HG03439 (cell line): ENCODE measurements at regions not wholly inside any gene's neighbourhood (a gene's known extent, or its start where the extent isn't known, plus 50 kb on each side); places are given as distances from the start of the nearest gene placed in this dataset.

Experiments used
- ATAC-seq: cut with Tn5 transposase; IDR thresholded peaks from one replicate; pipeline ENCODE4 v1.9.1; 2021; ENCODE audit warnings: mild to moderate bottlenecking, moderate library complexity; ENCODE audit not compliant: unreplicated experiment

GRCh38 chr3:113094337-113095221, 103.8 kb downstream of the GTPBP8 start:
- no peak for ATAC-seq

GRCh38 chr3:113096188-113096892, 105.6 kb downstream of the GTPBP8 start:
- ATAC-seq, result no peak

- no peak for ATAC-seq
Observed at GRCh38 chr3:113097960-113098447, 107.2 kb downstream of the GTPBP8 start.

GRCh38 chr3:113100063-113100462, 109.3 kb downstream of the GTPBP8 start:
- no peak for ATAC-seq

DNA sequence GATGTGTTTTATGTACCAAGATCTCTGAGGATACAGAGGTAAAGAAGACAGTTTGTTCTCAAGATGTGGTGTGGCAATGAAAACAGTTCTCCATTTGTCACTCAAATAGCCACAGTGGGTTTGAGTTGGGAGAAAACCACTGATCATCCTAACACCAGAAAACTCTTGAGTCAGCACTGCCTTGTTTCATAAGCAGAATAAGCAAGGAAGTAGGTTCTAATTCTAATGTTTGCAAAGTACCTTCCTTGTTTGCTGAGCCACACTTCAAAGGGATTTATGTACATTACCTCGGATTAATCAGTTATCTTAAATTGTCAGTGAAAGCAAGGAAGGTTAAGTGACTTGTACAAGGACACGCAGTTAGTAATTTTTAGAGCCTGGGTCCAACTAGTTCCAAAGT, 107.8 kb upstream of the BOC start:
- no peak for ATAC-seq

DNA sequence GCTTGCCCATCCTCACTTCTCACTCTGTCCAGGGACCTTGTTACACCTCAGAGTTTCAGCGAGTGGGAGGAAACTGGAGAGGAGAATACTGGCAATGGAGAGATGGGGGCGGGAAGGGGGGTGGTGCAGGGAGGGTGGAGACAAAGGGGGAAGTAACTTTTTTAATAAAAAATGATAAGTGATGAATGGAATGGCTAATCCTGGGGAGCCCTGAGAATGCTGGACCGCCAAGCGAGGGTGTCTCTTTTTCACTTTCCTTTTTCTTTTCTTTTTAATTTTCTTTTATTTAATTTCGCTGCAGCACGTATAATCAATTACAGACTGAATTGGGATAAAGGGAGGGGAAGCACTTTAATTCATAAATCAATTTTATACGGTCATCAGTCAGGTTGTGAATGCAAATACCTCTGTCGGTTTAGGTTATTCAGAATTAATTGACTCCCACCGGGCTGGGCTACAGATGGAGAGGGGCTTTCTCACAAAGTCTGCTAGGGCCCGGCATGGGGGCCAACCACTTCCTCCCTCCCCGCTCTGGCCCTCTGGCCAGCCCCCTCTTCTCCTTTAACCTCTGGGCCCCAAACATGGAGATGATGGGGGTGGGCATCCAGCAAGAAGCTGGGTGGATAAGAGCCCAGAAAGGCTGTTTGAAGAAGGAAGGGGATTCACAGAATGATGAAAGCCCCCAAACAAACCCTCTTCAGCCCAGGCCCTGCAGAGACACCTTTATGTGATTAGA, 106.8 kb upstream of the BOC start:
- no peak for ATAC-seq

DNA sequence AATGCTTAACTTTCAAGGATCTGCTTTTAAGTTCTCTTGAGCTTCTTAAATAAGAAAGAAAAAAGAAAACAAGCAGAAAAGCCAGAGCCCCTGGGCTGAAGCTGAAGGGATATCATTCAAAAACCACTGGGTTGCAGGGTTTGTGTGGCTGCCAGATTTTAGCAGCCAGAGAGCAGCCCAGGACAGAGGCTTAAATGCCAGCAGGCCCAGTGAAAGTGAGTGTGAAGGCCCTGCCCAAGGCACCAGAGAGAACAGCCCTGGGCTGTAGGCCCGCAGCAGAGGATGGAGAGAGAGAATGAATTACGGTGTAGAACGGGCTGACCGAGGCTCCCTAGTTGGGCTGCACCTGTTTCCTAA, 106.3 kb upstream of the BOC start:
- ATAC-seq, result no peak

DNA sequence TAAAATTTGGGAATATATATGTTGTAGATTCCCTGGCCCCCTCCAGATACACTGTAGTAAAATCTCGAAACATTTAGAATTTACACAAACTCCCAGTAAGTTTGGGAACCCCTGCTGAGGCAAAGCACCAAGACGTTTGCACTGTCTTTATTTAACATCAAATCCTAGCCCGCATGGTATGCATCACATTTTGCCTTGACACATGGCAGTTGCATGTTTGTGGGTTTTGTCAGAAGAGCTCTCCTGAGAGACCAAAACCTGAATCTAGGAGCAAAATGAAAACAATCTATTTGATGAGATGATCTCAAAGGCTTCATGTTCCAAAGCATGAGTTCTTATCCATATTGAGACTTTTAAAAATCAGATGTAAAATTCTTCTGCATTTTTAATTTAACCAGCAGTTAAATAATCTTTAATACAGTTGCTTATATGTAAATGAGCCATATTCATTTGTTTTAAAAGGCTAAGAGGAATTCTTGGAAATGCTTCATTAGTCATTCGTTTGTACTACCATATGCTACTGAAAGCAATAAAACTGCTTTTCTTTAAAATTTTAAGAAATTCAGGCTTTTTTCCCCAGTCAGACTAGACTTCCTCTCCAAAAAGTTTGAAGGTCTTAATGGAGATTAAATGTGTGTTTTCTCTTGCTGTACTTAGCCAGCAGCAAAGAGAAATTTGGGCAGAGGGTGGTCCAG, 105.2 kb upstream of the BOC start:
- no peak for ATAC-seq

- ATAC-seq, result no peak
Observed at GRCh38 chr3:113110267-113110666, 101.1 kb upstream of the BOC start.

GRCh38 chr3:113111011-113111707, 100.2 kb upstream of the BOC start:
- ATAC-seq, result no peak

DNA sequence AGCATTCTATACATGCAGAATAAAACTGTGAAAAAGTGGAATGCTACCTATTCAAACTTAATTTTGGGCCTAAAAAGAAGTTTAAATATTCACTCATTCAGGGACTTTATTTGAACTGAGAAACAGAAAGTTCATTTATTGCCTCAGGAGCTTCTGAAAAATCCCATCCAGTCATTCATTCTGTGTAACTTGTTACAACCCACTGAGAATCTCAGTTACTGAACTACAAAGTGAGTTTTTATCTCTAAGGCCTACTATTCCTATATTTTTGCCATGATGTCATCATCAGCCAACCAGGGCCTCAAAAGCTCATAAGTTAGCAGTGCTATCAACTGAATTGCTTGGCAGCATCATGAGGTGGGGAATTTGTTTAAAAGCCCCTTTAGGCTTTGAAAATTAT, 98.0 kb upstream of the BOC start:
- ATAC-seq, result no peak

GRCh38 chr3:113117511-113118234, 93.7 kb upstream of the BOC start:
- ATAC-seq, result no peak

DNA sequence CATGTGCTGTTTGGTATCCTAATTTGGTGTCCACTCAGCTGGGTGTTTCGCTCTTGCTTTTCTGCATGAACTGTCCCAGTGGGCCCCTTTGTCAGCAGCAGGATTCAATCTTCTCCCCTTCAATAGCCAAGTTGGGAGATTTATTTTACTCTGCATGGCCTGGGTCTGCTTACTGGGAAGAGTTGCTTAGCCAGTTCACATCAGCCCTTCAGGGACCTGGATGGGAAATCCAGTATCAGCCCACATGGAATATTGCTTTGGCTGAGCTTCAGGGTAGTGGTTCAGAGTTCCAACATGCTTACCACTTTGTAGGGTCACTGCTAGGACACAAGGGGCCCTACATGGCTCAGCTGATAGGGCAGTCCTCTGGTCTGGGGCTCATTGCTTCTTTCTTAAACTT, 93.0 kb upstream of the BOC start:
- no peak for ATAC-seq

DNA sequence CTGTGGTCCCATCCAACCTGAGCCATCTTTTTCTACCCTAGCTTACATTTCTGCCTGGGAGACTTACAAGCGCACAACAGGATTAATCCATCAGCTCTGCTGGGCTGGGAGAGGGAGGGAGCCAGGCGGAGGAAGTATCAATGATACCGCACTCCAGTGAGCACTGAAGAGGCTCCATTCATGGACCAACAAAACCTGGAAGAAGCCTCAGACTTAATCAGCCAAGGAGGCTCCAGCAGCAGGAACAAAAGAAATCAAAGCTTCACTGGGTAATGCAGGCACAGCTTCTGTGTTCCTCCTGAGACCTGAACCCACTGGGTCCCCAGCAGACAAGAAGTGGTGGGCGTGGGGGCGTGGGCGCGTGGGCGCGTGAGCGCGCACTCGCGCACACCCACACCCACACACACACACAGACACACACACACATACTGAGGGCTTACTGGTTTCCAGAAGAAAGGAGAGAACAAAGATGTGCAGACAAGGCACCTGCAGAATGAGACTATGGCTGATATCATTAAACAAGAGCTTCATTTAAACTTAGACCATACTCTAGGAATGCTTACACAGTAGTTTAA, 87.0 kb upstream of the BOC start:
- no peak for ATAC-seq

DNA sequence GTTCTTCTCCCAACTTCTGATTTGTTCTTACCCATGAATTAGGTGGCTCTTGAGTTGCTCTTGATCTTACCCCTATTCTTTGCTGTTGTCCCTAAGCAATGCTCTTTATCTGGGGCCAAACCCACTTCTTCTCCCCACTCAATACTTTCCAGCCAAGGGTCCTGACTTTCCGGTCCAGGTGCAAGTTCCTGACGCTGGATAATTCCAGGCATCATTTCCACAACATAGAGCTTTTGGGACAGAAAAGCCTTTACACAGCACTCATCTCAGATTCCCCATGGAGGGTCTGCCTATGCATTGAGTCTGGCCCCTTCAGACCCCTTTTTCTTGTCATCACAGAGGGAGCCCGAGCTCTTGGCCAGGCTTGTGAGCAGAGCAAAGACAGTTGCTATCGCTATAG, 85.4 kb upstream of the BOC start:
- ATAC-seq, result no peak

- ATAC-seq, result no peak
Observed at GRCh38 chr3:113128386-113129015, 82.9 kb upstream of the BOC start.

DNA sequence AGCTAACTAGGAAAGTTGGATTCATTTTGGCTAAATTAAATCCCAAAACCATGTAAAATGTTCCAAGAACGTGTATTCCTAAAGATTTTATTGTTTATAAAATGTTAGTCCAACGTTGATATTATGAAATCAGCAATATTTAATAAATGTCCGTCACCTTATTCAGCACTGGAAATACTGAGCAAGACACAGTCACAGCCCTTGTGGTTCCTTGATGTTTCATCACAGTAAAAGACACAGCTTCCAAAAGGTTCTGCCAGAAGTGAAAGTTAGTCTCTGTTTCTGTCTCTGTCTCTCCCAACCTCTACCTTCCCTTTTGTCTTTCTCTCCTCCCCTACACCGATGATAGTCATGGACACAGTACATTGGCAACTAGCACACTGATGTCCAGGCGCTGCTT, 82.2 kb upstream of the BOC start:
- ATAC-seq, result no peak

DNA sequence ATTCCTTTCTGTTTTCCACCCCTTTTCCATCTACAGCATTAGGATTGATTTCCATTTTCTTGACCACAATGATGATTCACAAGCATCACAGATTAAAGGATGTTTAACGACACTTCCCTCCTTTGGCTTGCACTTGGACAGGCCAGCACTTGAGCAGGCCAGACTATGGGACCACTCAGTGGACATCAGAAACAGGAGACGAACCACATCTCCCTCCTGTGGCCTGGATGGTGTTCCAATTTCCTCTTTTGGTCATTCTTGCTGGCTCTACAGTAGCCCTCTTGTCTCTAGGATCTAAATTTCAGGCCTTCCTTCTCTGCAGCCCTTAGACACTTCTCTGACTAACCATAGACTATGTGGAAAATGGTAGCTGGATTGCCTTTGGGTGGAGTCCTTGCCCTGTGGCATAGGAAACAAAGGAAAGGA, 78.8 kb upstream of the BOC start:
- ATAC-seq, result no peak

DNA sequence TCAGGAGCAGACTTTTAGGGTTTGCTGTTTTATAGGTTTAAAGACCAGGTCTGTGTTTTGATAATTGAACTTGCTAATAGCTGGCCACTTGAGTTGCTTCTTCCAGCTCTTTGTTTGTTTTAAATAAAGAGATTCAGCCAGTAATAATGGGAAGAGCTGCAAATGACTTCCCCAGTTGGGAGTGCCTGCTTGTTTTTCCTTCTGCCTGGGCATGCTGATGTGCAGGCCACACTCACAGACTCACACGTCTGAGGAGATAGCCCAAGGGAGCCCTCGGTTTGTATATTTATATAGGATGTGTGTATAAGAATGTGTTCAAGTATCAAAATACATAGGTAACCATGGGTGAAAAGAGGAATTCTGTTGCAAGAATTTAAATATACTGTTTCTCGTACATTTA, 78.2 kb upstream of the BOC start:
- no peak for ATAC-seq
